ENCODE measurements at regions not wholly inside any gene's neighbourhood (a gene's known extent, or its start where the extent isn't known, plus 50 kb on each side); places are given as distances from the start of the nearest gene placed in this dataset.

- in situ Hi-C loops (cut with MboI; ENCODE audit: low sequenced_read_pairs in 4 of 4): no loop called here
- TF ChIP-seq CTCF (IDR thresholded peaks at IDR 0.05 in 4 of 5, conservative IDR thresholded peaks at IDR 0.05 in 1 of 5) (no peak), POLR2A (IDR thresholded peaks at IDR 0.05) (no peak)
- no peaks in the 10 kb centered on the region for H3K4me1 ChIP-seq
- no peaks in the 10 kb centered on the region for H3K27me3 ChIP-seq
- H3K27ac ChIP-seq: no peak overlapping the region
- DNase-seq (no peak), ATAC-seq (no peak)
- intact Hi-C loops (cut with DNase I; ENCODE audit: low total_unique reads): no loop called here
- no peaks in the 10 kb centered on the region for H3K36me3 ChIP-seq
- no peak overlapping the region for H3K4me3 ChIP-seq
- no peaks in the 10 kb centered on the region for H3K9me3 ChIP-seq
Observed at GRCh38 chr5:18097817-18098216, 463.6 kb downstream of the TAF11L14 start.

- no peaks in the 10 kb centered on the region for H3K36me3 ChIP-seq
- TF ChIP-seq CTCF (IDR thresholded peaks at IDR 0.05 in 4 of 5, conservative IDR thresholded peaks at IDR 0.05 in 1 of 5): no peak
- TF ChIP-seq POLR2A (IDR thresholded peaks at IDR 0.05): no peak
- no peaks in the 10 kb centered on the region for H3K27me3 ChIP-seq
- no peaks in the 10 kb centered on the region for H3K4me1 ChIP-seq
- no peak overlapping the region for H3K27ac ChIP-seq
- DNase-seq (no peak), ATAC-seq (no peak)
- in situ Hi-C loops (cut with MboI; ENCODE audit: low sequenced_read_pairs in 4 of 4) (no loop called here), intact Hi-C loops (cut with DNase I; ENCODE audit: low total_unique reads) (no loop called here)
- H3K9me3 ChIP-seq: no peaks in the 10 kb centered on the region
- H3K4me3 ChIP-seq: no peak overlapping the region
Observed at GRCh38 chr5:18098691-18099090, 464.4 kb downstream of the TAF11L14 start.

- H3K27ac ChIP-seq: no peak overlapping the region
- ATAC-seq (no peak), DNase-seq (no peak)
- no peaks in the 10 kb centered on the region for H3K9me3 ChIP-seq
- no peaks in the 10 kb centered on the region for H3K36me3 ChIP-seq
- no peaks in the 10 kb centered on the region for H3K4me1 ChIP-seq
- in situ Hi-C loops (cut with MboI; ENCODE audit: low sequenced_read_pairs in 4 of 4) (no loop called here), intact Hi-C loops (cut with DNase I; ENCODE audit: low total_unique reads) (no loop called here)
- H3K27me3 ChIP-seq: no peaks in the 10 kb centered on the region
- TF ChIP-seq POLR2A (IDR thresholded peaks at IDR 0.05): no peak
- no peak for TF ChIP-seq CTCF (IDR thresholded peaks at IDR 0.05 in 4 of 5, conservative IDR thresholded peaks at IDR 0.05 in 1 of 5)
- no peak overlapping the region for H3K4me3 ChIP-seq
Observed at GRCh38 chr5:18099261-18099660, 465.0 kb downstream of the TAF11L14 start.

GRCh38 chr5:18101532-18101931 lies 467.3 kb downstream of the TAF11L14 start:
- intact Hi-C loops (cut with DNase I; ENCODE audit: low total_unique reads) (no loop called here), in situ Hi-C loops (cut with MboI; ENCODE audit: low sequenced_read_pairs in 4 of 4) (no loop called here)
- no peak overlapping the region for H3K4me3 ChIP-seq
- no peaks in the 10 kb centered on the region for H3K27me3 ChIP-seq
- no peaks in the 10 kb centered on the region for H3K36me3 ChIP-seq
- TF ChIP-seq POLR2A (IDR thresholded peaks at IDR 0.05) (no peak), CTCF (IDR thresholded peaks at IDR 0.05 in 4 of 5, conservative IDR thresholded peaks at IDR 0.05 in 1 of 5) (no peak)
- H3K9me3 ChIP-seq: no peaks in the 10 kb centered on the region
- ATAC-seq (no peak), DNase-seq (no peak)
- no peaks in the 10 kb centered on the region for H3K4me1 ChIP-seq
- H3K27ac ChIP-seq: no peak overlapping the region

- TF ChIP-seq CTCF (IDR thresholded peaks at IDR 0.05 in 4 of 5, conservative IDR thresholded peaks at IDR 0.05 in 1 of 5) (no peak), POLR2A (IDR thresholded peaks at IDR 0.05) (no peak)
- Histone ChIP-seq H3K27me3 (no peaks in the 10 kb centered on the region), H3K4me3 (no peak overlapping the region), H3K36me3 (no peaks in the 10 kb centered on the region), H3K9me3 (no peaks in the 10 kb centered on the region), H3K27ac (no peak overlapping the region), H3K4me1 (no peaks in the 10 kb centered on the region)
- in situ Hi-C loops (cut with MboI; ENCODE audit: low sequenced_read_pairs in 4 of 4) (no loop called here), intact Hi-C loops (cut with DNase I; ENCODE audit: low total_unique reads) (no loop called here)
- no peak for ATAC-seq
- DNase-seq: no peak
Observed at GRCh38 chr5:18102733-18103132, 468.5 kb downstream of the TAF11L14 start.
